SK-N-MC (cell line): ENCODE measurements at regions not wholly inside any gene's neighbourhood (a gene's known extent, or its start where the extent isn't known, plus 50 kb on each side); places are given as distances from the start of the nearest gene placed in this dataset.

Experiments used
- DNase-seq: peaks from one replicate; pipeline ENCODE4 v3.0.0-alpha.2; 2011; ENCODE audit warnings: low read depth, low spot score
- H3K27ac ChIP-seq: fragments of 200-600 bp; sonication (generic); 2 replicates; pipeline ENCODE4 v1.5.1; 2016; ENCODE audit warnings: mixed run types
- H3K36me3 ChIP-seq: fragments of 200-600 bp; sonication (generic); 2 replicates; pipeline ENCODE4 v1.6.1; 2017; ENCODE audit warnings: antibody characterized with exemption, low read length, mixed read lengths; ENCODE audit not compliant: insufficient read depth
- H3K4me3 ChIP-seq: fragments of 200-600 bp; sonication (generic); 2 replicates; pipeline ENCODE4 v1.5.1; 2016
- H3K9ac ChIP-seq: fragments of 200-600 bp; sonication (generic); 2 replicates; pipeline ENCODE4 v1.8.0; 2017; ENCODE audit warnings: mixed run types, mixed read lengths; ENCODE audit not compliant: insufficient read length
- H3K9me3 ChIP-seq: fragments of 200-600 bp; sonication (generic); 2 replicates; pipeline ENCODE4 v1.6.1; 2017; ENCODE audit warnings: low read depth, mild to moderate bottlenecking, antibody characterized with exemption, low read length, moderate library complexity, mixed read lengths
- EZH2 ChIP-seq: fragments of 200-600 bp; sonication (generic); IDR thresholded peaks from one replicate; pipeline ENCODE4 v1.6.1; 2017; ENCODE audit warnings: antibody characterized with exemption
- FOXP2 ChIP-seq: optimal IDR thresholded peaks from 2 replicates; pipeline ENCODE3; 2011; ENCODE audit warnings: mild to moderate bottlenecking, moderate library complexity; ENCODE audit not compliant: insufficient read depth; ENCODE audit errors: extremely low read length, control extremely low read depth
- POLR2AphosphoS5 ChIP-seq: IDR thresholded peaks from 2 replicates; pipeline ENCODE4 v1.6.1; 2012; ENCODE audit warnings: mild to moderate bottlenecking, low read depth, low read length, borderline replicate concordance

DNA sequence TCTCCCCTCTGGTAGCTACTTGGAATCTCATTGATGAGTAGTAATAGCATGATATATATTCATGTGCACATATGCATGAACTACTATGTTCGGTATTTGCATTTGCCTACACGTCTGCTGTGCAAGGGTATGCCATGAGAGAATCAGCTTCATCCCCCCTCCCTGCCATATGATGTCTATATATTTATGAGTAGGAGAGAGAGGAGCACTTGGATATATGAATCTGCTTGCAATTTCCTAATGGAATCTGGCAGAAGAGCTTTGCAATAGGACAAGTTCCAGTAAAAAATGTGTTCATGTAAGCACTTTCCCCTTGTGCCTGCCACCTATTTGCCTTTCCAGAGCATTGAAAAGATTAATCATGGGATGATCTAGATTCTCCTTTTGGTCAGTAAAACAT is 76.2 kb upstream of the BACH2 start:
- Histone ChIP-seq H3K9me3 (no peaks in the 10 kb centered on the region), H3K4me3 (no peak overlapping the region)
- TF ChIP-seq EZH2 (no peak), FOXP2 (no peak), POLR2AphosphoS5 (no peak)

DNA sequence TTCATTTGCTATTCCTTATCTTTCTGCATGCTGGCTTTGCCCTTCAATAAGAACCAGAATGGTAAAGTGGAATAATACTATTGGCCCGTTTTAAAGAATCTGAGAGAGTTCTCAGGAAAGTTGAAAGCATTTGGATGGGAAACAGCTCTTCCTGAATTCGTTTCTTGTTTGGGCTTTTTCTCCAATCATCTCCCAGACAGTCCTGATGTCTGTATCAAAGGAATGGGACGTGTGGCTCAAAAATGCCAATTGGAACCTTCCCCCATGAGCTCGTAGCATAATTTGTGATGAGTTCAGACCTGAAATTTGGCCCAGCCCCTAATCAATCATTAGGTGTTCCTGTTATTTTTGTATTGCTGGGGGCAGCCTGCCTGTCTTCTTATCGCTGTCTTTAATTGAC is 75.8 kb upstream of the BACH2 start:
- Histone ChIP-seq H3K9ac (no peak overlapping the region), H3K36me3 (no peaks in the 10 kb centered on the region), H3K27ac (no peak overlapping the region), H3K4me3 (no peak overlapping the region), H3K9me3 (no peaks in the 10 kb centered on the region)
- TF ChIP-seq FOXP2 (no peak), EZH2 (no peak), POLR2AphosphoS5 (no peak)
- no peak for DNase-seq

More for the DNA sequence above, 76.2 kb upstream of the BACH2 start:
- Histone ChIP-seq H3K27ac (no peak overlapping the region), H3K36me3 (no peaks in the 10 kb centered on the region), H3K9ac (no peak overlapping the region)
- no peak for DNase-seq

DNA sequence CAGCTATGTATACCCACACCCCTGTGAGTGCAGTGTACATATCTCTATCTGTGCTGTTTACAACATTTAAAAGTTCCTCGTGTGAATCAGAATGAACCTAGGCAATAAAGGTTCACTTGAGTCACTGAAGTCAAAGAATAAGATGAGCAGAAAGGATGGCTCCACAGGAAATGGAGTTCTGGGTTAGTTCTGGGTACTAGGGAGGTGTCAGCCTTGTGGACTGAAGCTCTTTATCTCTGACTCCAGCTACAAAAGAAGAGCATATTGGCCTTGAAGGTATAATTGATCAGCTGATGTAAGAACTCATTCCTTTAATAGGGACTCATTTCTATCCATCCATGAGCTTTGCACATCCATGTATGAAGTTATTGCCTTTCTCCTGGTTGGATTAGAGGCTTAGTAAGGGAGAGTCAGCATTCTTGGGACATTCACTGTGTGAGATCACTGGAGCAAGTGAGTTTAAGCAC is 73.9 kb upstream of the BACH2 start:
- Histone ChIP-seq H3K9ac (no peak overlapping the region), H3K4me3 (no peak overlapping the region), H3K9me3 (no peaks in the 10 kb centered on the region), H3K27ac (no peak overlapping the region), H3K36me3 (no peaks in the 10 kb centered on the region)
- no peak for DNase-seq
- no peak for TF ChIP-seq POLR2AphosphoS5
- no peak for TF ChIP-seq FOXP2
- TF ChIP-seq EZH2: no peak

GRCh38 chr6:90369651-90370050 is 73.0 kb upstream of the BACH2 start:
- no peak for TF ChIP-seq EZH2
- no peak for TF ChIP-seq FOXP2
- TF ChIP-seq POLR2AphosphoS5: no peak
- Histone ChIP-seq H3K27ac (no peak overlapping the region), H3K36me3 (no peaks in the 10 kb centered on the region), H3K9me3 (no peaks in the 10 kb centered on the region), H3K9ac (no peak overlapping the region), H3K4me3 (no peak overlapping the region)
- no peak for DNase-seq

- Histone ChIP-seq H3K9me3 (no peaks in the 10 kb centered on the region), H3K4me3 (no peak overlapping the region), H3K9ac (no peak overlapping the region), H3K36me3 (no peaks in the 10 kb centered on the region), H3K27ac (no peak overlapping the region)
- no peak for TF ChIP-seq EZH2
- TF ChIP-seq FOXP2: no peak
- TF ChIP-seq POLR2AphosphoS5: no peak
- DNase-seq: no peak
Observed at GRCh38 chr6:90369024-90369519, 72.4 kb upstream of the BACH2 start.

- H3K36me3 ChIP-seq: no peaks in the 10 kb centered on the region
- H3K4me3 ChIP-seq: no peak overlapping the region
- no peak for TF ChIP-seq EZH2
- TF ChIP-seq FOXP2: no peak
- TF ChIP-seq POLR2AphosphoS5: no peak
- DNase-seq: no peak
- no peaks in the 10 kb centered on the region for H3K9me3 ChIP-seq
- no peak overlapping the region for H3K27ac ChIP-seq
- no peak overlapping the region for H3K9ac ChIP-seq
Observed at GRCh38 chr6:90368601-90369000, 72.0 kb upstream of the BACH2 start.

DNA sequence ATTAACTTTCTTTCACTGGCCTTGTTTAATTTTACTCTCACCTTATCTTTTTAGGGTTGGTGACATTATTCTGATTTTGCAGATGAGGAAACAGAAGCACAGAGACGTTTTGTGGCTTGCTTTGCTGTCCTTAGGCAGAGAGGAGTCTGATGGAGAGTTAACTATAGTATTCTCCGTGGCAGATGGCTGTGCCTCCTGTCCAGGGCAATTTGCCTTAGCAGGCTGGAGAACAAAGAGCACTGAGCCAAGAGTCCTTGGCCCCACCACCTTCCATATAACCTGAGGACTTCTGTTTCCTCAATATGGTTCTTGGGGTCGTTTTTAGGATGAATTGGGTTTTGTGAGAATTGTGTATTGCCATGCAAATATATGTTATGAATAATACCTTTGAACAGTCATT is 71.4 kb upstream of the BACH2 start:
- no peaks in the 10 kb centered on the region for H3K9me3 ChIP-seq
- no peaks in the 10 kb centered on the region for H3K36me3 ChIP-seq
- no peak for DNase-seq
- TF ChIP-seq POLR2AphosphoS5 (no peak), FOXP2 (no peak), EZH2 (no peak)
- no peak overlapping the region for H3K9ac ChIP-seq
- H3K27ac ChIP-seq: no peak overlapping the region
- no peak overlapping the region for H3K4me3 ChIP-seq

- Histone ChIP-seq H3K9me3 (no peaks in the 10 kb centered on the region), H3K4me3 (no peak overlapping the region), H3K27ac (no peak overlapping the region), H3K9ac (no peak overlapping the region), H3K36me3 (no peaks in the 10 kb centered on the region)
- no peak for DNase-seq
- TF ChIP-seq POLR2AphosphoS5 (no peak), FOXP2 (no peak), EZH2 (no peak)
Observed at GRCh38 chr6:90365565-90366219, 69.0 kb upstream of the BACH2 start.

- TF ChIP-seq FOXP2 (no peak), POLR2AphosphoS5 (no peak), EZH2 (no peak)
- Histone ChIP-seq H3K27ac (no peak overlapping the region), H3K9ac (no peak overlapping the region), H3K36me3 (no peaks in the 10 kb centered on the region), H3K9me3 (no peaks in the 10 kb centered on the region), H3K4me3 (no peak overlapping the region)
- DNase-seq: no peak
Observed at GRCh38 chr6:90365002-90365401, 68.4 kb upstream of the BACH2 start.
